Osteoblast (primary cell): ENCODE measurements at regions not wholly inside any gene's neighbourhood (a gene's known extent, or its start where the extent isn't known, plus 50 kb on each side); places are given as distances from the start of the nearest gene placed in this dataset.
"Not testable (repeated sequence)": the region's sequence is repeated elsewhere in the genome, so short reads cannot be mapped to it uniquely, and the experiment has no call there.

Experiments
- DNase-seq: peaks from one replicate; pipeline ENCODE4 v3.0.0; 2011; ENCODE audit warnings: low spot score, mixed read lengths; ENCODE audit not compliant: insufficient read length; ENCODE audit errors: missing footprints
- H2AFZ ChIP-seq: 2 replicates; pipeline ENCODE4 v1.6.0; 2011; ENCODE audit warnings: mild to moderate bottlenecking, low read length
- H3K27ac ChIP-seq: 2 replicates; pipeline ENCODE4 v1.5.1; 2011; ENCODE audit warnings: mild to moderate bottlenecking, low read depth, low read length, moderate library complexity
- H3K27me3 ChIP-seq: 2 replicates; pipeline ENCODE4 v1.6.0; 2012; ENCODE audit warnings: mild to moderate bottlenecking, control low read depth, inconsistent platforms, low read length, moderate library complexity; ENCODE audit not compliant: insufficient read depth
- H3K36me3 ChIP-seq: 2 replicates; pipeline ENCODE4 v1.5.1; 2011; ENCODE audit warnings: mild to moderate bottlenecking, low read length, control low read depth, moderate library complexity; ENCODE audit not compliant: insufficient read depth
- H3K4me1 ChIP-seq: 2 replicates; pipeline ENCODE4 v1.5.1; 2011; ENCODE audit warnings: mild to moderate bottlenecking, low read length, control low read depth, moderate library complexity; ENCODE audit not compliant: insufficient read depth
- H3K4me2 ChIP-seq: 2 replicates; pipeline ENCODE4 v1.6.0; 2011; ENCODE audit warnings: mild to moderate bottlenecking, low read length; ENCODE audit not compliant: insufficient read depth
- H3K4me3 ChIP-seq: fragments of 200-600 bp; sonication (generic); 3 replicates; pipeline ENCODE4 v1.5.1; 2012; ENCODE audit warnings: mild to moderate bottlenecking, low read length, inconsistent platforms; ENCODE audit not compliant: insufficient read depth
- H3K79me2 ChIP-seq: 2 replicates; pipeline ENCODE4 v1.6.0; 2012; ENCODE audit warnings: mild to moderate bottlenecking, low read length, control low read depth, inconsistent platforms; ENCODE audit not compliant: insufficient read depth
- H3K9me3 ChIP-seq: 2 replicates; pipeline ENCODE4 v1.5.1; 2011; ENCODE audit warnings: low read depth, low read length, control low read depth
- H4K20me1 ChIP-seq: 2 replicates; pipeline ENCODE4 v1.6.0; 2012; ENCODE audit warnings: mild to moderate bottlenecking, low read length, control low read depth; ENCODE audit not compliant: insufficient read depth
- TF ChIP-seq, protein P1 (sequence below): IDR thresholded peaks from 2 replicates; pipeline ENCODE4 v1.5.1; 2011; ENCODE audit warnings: mild to moderate bottlenecking, low read depth, low read length, moderate library complexity; ENCODE audit errors: extremely low read depth

DNA sequence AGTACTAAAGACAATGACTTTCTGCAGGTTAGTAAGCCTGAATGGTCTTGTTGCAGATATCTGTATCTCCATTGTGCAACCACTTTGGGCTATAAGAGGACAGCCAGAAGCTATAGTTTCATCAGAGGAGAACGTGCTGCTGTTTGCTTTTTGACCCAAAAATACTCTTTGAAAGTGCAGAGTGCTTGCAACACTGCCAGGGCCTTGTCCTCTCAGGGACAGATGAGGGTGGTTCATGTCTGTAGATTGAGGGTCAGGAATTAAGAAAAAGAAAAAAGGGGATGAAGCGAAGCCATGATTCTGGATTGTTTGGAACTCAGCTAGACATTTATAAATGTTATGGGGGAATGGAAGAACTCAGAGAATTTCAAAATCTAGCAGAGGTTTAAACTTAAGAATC lies 212.5 kb downstream of the SEC23IP start:
- TF ChIP-seq, protein P1, sequence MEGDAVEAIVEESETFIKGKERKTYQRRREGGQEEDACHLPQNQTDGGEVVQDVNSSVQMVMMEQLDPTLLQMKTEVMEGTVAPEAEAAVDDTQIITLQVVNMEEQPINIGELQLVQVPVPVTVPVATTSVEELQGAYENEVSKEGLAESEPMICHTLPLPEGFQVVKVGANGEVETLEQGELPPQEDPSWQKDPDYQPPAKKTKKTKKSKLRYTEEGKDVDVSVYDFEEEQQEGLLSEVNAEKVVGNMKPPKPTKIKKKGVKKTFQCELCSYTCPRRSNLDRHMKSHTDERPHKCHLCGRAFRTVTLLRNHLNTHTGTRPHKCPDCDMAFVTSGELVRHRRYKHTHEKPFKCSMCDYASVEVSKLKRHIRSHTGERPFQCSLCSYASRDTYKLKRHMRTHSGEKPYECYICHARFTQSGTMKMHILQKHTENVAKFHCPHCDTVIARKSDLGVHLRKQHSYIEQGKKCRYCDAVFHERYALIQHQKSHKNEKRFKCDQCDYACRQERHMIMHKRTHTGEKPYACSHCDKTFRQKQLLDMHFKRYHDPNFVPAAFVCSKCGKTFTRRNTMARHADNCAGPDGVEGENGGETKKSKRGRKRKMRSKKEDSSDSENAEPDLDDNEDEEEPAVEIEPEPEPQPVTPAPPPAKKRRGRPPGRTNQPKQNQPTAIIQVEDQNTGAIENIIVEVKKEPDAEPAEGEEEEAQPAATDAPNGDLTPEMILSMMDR, result no peak
- no peak overlapping the region for H3K4me3 ChIP-seq
- no peaks in the 10 kb centered on the region for H3K79me2 ChIP-seq
- DNase-seq, result no peak
- H3K36me3 ChIP-seq, result no peaks in the 10 kb centered on the region
- H4K20me1 ChIP-seq, result no peaks in the 10 kb centered on the region
- H3K4me2 ChIP-seq, result no peak overlapping the region
- no peaks in the 10 kb centered on the region for H3K27me3 ChIP-seq
- no peaks in the 10 kb centered on the region for H3K9me3 ChIP-seq
- no peaks in the 10 kb centered on the region for H3K4me1 ChIP-seq
- no peak overlapping the region for H2AFZ ChIP-seq
- H3K27ac ChIP-seq, result no peak overlapping the region

- no peak overlapping the region for H3K4me3 ChIP-seq
- H3K9me3 ChIP-seq, result no peaks in the 10 kb centered on the region
- no peaks in the 10 kb centered on the region for H3K4me1 ChIP-seq
Observed at GRCh38 chr10:120105492-120105891, 213.0 kb downstream of the SEC23IP start.

DNA sequence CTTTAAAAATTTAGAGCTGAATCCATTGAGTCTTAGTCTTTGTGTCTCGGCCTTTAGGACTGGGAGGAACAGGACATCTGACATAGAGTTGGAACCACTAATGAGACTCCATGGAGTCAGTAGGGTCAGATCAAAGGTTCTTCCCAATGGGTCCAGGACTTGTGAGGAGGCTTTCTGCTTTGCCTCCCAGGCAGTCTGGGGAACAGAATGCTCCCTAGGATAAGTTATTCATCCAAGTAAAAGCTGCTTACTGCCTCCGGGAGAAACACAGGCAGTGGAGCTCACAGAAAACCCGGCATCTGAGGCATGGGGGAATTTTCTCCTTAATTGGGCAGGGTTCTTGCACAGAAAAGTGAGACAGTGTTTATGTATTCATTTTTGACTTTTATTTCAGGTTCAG lies 216.4 kb downstream of the SEC23IP start:
- Histone ChIP-seq H3K36me3 (no peaks in the 10 kb centered on the region), H3K79me2 (no peaks in the 10 kb centered on the region), H3K4me3 (no peak overlapping the region), H3K4me1 (no peaks in the 10 kb centered on the region), H3K9me3 (no peaks in the 10 kb centered on the region), H3K4me2 (no peak overlapping the region), H4K20me1 (no peaks in the 10 kb centered on the region), H2AFZ (no peak overlapping the region), H3K27me3 (no peaks in the 10 kb centered on the region), H3K27ac (no peak overlapping the region)
- TF ChIP-seq, protein P1, result no peak
- DNase-seq, result no peak

More at GRCh38 chr10:120105492-120105891, 213.0 kb downstream of the SEC23IP start:
- Histone ChIP-seq H3K27ac (no peak overlapping the region), H3K36me3 (no peaks in the 10 kb centered on the region), H3K79me2 (no peaks in the 10 kb centered on the region), H4K20me1 (no peaks in the 10 kb centered on the region), H2AFZ (no peak overlapping the region), H3K27me3 (no peaks in the 10 kb centered on the region), H3K4me2 (no peak overlapping the region)
- TF ChIP-seq, protein P1, result no peak
- DNase-seq, result no peak

- H3K36me3 ChIP-seq, DNase-seq, H2AFZ ChIP-seq, H3K9me3 ChIP-seq, H3K4me3 ChIP-seq, H3K4me1 ChIP-seq, H4K20me1 ChIP-seq, H3K4me2 ChIP-seq, H3K27me3 ChIP-seq, H3K27ac ChIP-seq, H3K79me2 ChIP-seq: not testable (repeated sequence)
Observed at GRCh38 chr10:120109725-120110124, 217.2 kb downstream of the SEC23IP start.
